Stimulated activated CD8-positive, alpha-beta memory T cell treated with anti-CD3 and anti-CD28 coated beads, Interleukin-2, amount 100 ng/mL, for 48 hours (primary cell): ENCODE measurements at regions not wholly inside any gene's neighbourhood (a gene's known extent, or its start where the extent isn't known, plus 50 kb on each side); places are given as distances from the start of the nearest gene placed in this dataset.

Source experiments
- DNase-seq, 2 donors: peaks; one replicate each; pipeline ENCODE4 v3.0.0-alpha.2; 2020; ENCODE audit warnings: low read depth in 2 of 2

DNA sequence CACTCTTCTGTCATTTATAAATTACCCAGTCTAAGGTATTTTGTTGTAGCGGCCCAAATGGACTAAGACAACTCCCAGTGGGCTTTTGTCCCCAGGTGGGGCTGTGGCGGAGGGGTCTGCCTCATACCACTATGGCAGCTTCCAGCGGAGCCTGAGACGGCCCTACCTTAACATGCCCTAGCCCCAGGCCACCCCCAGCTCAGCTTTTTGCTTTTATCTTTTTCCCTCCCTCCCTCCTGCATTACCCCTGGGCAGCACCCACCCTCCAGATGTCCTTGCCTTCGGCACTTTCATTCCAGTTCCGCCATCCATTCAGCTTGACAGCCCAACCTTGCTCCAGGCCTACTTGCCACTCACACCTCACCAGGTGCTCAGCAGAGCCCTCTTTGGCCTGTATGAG lies 307.3 kb downstream of the PTPRU start:
- no peak for DNase-seq

DNA sequence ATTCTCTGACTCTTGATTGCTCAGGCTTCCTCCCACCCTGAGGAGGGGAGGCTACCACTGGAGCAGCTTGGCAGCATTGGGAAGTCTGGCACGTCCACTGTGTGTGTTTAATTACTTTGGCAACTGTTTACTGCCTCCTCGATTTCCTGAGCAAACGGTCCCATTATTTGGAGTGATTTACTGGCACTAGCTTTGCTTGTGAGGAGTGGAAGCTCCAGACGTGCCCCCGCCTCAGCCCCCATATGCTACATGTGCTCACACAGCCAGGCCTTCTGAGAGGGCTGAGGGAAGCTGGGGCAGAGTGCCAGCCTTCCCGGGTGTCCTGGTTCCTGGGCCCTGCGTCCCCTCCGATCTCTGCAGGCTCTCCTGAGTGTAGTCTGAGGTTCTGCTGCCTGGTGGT lies 306.2 kb downstream of the PTPRU start:
- no peak for DNase-seq

DNA sequence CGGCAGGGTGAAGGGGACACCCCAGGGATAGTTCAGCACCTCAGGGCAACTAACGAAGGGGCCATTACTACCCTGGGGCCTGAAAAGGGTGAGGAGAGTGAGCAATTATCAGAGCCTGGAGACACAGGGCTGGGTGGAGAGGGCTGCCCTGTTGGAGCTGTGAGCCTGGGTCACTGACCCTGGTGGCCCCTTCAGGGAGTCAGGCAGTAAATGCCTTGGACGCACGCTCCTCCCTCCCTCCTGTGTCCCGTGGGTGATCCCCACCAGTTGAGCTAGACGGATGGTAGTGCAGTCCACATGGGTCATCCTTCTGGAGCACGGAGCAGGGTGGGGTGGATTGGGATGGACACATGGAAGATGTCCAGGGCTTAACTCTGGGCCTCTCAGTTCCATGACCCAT lies 305.3 kb downstream of the PTPRU start:
- DNase-seq, result no peak

DNA sequence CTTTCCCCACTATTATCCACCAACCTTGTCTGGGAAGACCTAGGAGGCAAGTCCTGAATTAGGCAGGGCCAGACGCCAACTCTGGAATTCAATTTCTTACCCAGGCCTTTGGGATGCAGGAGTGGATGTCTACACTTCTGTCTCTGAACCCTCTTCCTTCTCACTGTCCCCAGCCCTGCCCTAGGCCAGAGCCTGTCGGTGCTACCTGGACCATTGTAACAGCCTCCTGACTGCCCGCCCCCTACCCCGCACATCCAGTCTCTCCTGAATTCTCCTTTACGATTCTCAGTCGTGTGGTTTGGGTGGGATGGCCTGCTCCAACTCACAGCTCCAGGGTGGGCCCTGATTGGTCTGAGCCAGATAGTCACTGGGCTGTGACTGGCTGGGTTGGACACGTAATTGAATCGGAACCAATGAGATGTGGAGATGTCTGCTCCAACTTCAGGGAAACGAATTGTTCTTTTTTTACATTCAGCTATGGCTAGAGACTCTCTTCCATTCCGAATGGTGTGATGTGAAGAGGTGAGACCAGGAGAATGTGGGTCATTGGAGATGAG lies 304.6 kb downstream of the PTPRU start:
- no peak for DNase-seq

DNA sequence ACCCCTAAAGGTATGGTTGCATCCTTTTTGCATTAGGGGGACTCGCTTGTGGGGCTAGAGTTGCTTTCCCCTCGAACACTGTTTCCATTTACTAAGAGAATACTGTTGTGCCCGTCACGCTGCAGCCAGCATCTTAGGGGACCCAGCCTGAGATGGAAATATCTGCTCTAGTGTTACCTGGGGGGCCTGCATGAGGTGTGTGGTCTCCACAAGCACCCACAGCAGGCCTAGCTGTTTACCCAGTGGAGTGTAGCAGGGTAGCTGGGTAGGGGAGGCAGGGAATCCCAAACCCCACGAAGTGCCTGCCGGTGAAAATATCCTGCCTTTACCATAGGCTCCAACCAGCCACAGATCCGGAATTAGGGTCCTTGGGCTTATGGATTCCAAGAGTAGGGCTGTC lies 303.6 kb downstream of the PTPRU start:
- DNase-seq, result no peak

DNA sequence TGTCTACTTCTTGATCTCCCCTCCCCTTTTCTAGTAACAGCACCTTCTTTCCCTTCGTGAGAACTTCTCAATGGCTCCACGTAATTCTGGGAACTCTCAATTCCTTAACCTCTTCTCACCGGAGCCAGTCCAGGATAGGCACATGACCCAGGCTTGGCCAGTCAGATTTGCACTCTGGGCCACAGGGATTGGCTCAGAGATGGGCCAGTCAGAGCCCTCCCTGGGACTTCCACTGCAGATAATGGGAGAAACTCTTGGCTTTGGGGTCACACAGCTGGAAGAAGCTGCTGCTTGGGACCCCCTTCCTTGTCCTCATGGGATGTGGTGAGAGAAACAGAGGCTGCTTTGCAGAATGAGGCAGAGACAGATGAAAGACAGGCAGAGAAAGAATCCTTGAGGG lies 302.3 kb downstream of the PTPRU start:
- no peak for DNase-seq

DNA sequence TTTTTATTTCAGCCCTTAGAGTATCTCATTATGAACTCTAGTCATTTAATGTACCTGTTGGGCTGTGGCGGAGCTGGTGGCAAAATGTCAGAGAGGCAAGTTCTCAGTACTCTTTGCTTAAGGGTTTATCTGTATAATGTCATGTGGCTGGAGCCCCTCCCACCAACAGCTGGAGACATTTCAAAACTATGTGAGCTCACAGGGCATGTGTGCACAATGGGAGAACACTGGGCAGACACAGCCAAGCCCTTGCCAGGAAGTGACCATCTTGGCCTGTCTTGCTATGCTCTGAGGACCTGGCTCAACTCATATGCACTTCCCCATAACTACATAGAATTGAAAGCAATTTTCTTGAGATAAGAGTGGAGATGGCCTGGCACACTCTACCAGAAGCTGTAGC lies 296.4 kb downstream of the PTPRU start:
- DNase-seq, result no peak

DNA sequence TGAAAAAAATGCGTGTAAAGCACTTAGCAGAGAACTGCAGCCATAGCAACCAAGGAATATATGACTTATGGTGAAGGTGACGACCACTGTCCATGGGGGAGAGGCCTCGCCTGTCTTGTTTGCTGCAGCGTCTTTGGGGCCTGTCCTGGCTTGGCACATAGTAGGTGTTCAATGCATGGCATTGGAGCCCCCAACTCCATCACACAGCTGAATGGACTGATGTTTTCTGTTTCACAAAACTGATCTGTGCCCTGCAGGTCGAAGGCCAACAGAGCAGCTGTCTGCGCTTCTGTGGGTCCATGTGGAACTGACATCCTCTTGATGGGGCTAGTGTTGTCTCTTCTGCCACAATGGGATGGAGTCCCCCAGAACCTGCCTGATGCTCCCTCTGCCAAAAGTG lies 296.0 kb downstream of the PTPRU start:
- no peak for DNase-seq

DNA sequence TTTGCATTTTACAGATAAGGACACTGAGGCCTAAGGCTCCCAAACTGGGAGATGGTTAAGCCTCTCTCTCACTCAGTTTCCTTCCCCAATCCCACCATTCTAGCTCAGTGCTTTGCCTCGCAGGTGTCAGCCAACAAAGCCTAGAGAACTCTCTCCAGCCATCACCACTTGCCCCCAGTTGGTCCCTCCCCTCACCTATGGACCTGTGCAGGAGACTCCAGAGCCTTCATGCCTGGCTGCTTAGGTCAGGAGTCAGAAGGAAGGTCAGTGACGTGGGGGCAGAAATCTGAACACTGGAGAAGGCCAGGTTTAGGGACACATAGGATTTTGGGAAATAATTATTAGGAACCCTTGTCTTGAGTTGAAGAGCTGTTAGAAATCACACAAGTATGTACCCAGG lies 295.3 kb downstream of the PTPRU start:
- no peak for DNase-seq

DNA sequence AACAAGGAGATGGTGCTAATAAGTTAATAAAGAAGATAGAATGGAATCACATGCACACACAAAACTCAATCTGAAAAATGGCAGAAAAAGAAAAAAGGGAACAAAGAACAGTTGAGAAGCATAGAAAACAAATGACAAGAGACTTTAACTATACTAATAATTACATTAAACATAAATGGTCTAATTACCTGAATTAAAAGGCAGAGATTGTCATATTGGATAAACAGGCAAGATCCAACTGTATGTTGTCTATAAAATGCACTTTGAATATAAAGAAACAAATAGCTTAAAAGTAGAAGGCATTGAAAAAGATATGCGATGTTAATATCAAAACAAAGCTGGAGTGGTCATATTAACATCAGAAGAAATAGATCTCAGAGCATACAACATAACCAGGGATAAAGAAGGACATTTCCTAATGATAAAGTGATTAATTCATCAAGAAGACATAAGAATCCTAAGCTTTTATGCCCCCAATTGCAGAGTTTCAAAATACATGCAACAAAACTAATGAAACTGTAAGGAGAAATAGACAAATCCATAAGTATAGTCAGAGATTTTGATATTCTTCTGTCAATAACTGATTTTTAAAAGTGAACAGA lies 293.5 kb downstream of the PTPRU start:
- DNase-seq, result no peak

DNA sequence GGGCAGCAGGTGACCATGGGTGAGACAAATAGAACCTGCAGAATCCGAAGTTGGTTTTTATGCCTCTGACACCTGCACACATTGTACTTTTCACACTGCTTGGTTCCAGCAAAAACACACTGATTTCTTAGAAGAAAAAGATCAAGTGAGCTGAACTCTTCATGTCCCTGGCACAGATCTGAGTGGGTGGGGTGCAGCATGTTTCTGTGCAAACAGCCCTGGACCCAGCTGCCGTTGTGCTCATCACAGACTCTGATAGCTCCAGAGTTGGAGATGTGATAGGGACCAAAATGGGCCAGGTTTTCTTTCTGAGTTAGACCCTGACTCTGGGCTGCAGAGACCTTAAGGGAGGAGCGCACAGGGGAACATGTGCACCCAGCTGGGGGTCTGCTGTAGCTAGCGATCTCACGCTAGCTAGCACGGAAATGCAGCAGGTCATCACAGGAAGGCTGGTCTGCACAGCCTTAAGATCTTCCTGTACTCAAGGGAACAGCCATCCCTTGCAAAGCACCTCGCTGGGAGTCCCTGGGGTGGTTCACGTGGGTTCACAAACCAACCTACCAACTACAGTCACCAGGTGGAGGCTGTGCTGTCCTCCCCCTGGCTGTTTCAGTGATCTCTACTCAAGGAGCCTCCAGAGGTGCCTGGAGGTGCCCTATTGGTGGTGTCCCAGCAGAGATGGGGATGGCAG lies 291.1 kb downstream of the PTPRU start:
- no peak for DNase-seq

DNA sequence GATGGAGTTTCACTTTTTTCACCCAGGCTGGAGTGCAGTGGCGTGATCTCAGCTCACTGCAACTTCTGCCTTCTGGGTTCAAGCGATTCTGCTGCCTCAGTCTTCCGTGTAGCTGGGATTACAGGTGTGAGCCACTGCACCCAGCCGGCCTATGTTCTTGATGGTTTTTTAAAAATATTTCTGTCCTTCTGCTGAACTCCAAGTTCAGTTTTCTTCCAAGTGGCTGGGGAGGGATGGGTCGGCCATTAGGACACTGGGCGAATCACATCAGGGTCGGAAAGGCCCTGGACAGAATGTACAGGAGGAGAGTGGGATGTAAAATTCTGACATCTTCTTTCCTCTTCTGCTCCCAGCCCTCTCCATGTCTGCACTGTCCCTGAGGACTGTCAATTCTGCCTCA lies 289.6 kb downstream of the PTPRU start:
- no peak for DNase-seq

DNA sequence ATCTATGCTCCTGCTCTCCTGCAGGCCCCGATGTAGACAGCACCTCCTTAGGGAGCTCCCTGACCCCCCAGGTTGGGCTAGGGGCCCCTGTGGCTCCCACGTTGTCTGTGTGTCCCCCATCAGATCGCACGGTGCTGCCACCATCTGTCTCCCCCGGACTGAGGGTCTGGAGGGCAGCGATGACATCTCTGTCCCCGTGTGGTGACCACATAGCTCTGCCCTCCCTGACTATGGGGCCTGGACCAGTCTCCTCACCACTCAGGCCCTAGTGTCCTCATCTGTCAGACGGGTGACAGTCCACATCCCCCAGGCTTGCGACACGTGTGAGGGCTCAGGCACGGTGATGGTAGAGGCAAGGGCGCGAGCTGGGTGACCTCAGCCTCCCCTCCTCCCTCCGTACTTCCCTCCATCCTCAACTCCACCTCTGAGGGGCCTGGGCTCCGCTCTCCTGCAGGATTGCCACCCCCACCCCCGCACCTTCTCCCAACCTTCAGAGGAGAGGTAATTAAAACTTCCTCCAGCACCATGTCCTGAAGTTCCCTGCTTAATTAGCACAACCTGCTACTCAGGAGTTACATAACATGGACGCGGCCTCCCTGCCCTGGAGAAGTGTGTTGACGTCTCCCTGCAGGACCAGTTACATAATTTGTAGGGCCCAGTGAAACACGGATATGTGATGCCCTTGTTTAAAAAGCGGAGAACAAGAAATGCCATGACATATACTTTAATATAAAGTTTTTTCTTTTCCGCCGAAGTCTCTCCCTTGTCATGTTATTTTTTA lies 288.2 kb downstream of the PTPRU start:
- no peak for DNase-seq

DNA sequence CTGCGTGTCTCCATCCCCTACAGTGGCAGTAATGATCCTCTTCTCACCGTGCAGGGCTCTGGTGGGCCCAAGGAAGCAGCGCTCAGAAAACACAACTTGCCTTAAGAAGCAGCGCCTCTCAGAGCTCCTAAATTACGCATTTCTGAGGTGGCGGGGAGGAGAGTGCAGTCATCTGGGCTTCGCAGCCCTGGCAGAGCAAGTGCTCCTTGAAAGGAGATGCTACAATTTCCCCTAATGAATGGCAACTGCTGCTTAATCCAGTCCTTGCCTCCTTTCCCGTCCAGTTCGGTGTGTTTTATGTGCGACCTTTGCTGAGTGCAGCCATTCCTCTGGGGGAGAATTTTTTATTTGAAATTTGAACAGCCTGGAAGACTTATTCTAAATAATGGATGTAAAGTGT lies 287.3 kb downstream of the PTPRU start:
- no peak for DNase-seq

DNA sequence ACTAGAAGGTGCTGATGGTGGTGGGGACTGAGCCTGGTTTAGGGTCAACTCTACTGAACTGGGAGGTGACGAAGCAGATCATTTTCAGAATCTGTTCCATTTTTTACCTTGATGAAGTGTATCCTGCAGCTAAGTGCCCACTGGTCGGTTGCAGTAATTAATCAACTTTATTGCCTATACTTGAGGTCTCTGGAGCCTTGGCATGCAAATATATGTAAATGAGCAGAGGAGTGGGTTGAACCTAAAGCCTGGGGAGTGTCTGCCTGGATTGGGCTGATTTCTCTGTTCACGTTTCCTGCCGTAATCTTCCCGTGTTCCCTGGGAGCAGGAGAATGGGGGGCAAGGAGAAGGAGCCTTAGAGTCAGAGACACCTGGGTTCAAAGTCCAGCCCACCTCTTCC lies 286.8 kb downstream of the PTPRU start:
- no peak for DNase-seq

DNA sequence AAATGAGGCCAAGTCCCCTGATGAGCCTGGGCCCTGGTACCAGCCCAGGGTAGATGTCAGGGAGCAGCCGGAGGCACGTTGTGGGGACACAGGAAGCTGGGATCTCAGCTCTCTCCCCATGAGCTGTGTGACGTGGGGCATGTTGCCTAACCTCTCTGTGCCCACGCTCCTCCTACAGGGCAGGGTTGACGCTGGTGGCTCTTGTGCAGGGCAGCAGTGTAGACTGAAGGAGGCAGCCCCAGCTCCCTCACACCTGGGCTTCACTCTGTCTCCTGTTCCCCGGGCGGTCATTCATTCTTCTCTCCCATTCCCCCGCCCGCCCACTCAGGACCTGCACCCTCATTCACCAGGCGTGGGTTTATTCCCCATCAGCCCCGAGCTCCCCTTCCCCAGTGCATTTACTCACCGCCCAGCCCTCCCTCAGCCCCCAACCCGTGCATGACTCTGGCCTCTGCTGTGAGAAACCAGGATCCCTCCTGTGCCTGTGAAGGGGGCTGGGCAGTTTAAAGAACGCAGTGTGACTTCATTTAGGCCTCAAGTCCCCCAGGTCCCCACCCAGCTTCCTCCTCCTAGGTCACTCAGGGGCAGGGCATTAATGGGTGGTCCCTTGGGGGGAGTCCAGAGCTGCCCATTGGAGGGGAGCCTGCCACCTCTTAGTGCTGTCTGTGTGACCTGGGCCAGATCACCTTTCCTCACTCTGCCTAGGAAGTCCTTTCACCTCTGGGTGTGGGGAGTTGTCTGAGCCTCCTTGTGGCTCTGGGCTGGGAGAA lies 285.7 kb downstream of the PTPRU start:
- DNase-seq, result no peak

DNA sequence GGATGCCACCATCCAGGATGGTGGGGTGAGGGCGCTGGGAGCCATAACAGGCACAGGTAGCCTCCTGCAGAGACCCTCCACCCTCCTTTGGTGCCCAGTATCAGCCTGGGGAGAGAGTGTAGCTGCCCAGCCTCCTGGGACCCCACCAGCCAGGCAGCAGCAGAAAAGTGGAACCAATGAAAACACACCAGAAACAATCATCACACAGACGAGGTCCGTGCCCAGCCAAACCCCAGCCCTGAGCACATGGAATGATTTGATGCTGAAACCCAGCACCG lies 285.1 kb downstream of the PTPRU start:
- no peak for DNase-seq

DNA sequence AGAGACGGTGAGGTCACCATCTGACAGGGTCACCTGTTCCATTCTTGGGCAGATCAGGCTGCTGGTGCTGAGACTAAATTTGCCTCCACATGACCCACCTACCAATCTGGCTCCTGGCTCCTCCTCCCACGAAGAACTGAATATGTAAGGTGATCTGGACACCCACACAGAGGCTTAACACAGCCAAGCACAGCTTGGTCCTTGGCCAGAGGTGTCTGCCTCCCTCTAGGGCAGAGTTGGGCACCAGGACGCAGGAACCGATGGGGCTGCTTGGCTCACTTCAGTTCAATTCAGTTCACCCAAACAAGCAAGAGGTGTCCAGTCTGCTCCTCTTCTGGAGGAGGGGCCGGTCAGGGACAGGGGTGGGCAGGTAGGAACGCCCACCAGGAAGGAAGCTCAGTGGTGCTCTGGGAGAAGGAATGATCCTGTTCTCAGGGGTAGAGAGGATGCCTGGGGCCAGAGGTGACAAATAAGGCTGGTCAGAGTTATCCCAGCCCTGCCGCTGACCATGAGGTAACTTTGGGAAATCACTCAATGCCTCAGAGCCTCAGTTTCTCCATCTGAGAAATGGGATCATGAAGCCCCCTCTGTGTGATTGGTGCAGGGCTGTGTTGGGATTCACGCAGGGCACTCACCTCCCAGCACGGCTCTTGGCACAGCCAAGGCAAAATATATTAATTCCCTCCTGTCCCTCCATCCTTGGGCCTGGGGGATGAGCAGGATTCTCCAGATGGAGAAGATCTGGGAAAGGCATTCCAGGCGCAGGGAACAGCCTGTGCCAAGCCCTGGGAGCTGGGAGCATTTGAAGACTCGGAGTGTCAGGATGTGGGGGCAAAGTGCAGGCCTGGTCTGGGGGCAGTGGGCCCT lies 284.5 kb downstream of the PTPRU start:
- no peak for DNase-seq

DNA sequence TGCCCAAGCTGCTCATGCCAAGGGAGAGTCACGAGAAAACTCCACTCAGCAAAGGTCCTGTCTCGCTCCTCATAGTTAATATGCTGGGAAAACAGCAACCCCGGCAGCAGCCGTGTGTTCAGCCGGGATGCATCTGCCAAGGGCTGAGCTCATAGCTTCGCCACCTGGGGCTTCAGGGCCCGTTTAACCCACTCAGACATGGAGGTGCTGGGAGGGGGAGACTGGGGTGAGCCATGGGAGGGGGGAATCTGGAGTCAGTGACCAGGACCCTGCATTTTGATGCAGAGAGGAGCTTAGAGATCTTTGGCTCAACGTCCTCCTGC lies 283.4 kb downstream of the PTPRU start:
- no peak for DNase-seq

DNA sequence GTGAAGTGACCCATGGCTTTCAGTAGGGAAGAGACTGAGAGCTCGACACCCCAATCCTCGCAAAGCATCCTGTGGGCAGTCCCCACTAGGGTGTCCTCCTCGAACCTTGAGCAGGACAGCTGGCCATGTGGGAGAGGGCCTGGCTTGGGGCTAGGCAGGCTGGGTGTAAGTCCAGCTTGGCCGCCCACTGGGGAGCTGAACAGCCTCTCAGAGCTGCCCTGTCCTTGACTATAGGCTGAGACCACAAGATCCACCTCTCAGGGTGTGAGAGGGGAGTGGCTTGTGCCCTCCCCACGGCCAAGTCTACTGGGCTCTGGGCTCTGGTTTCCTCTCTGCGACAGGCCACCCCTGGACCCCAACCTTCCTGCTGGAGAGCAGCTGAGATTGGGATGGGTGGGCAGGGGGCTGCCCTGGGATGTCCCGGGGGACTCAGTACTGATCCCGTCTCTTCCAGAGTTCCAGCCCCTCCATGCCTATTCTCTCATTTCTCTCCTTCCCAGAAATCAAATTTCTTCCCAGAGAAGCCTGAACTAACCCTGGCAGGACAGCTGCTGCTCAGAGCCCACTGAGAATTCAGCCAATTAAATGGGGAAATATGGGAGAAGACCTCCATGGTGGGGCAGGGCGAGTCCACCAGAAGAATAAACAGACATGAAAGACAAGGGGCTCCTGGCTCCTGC lies 282.9 kb downstream of the PTPRU start:
- DNase-seq, result no peak
